ENCODE measurements at regions not wholly inside any gene's neighbourhood (a gene's known extent, or its start where the extent isn't known, plus 50 kb on each side); places are given as distances from the start of the nearest gene placed in this dataset.
"Not testable (repeated sequence)": the region's sequence is repeated elsewhere in the genome, so short reads cannot be mapped to it uniquely, and the experiment has no call there.

DNA sequence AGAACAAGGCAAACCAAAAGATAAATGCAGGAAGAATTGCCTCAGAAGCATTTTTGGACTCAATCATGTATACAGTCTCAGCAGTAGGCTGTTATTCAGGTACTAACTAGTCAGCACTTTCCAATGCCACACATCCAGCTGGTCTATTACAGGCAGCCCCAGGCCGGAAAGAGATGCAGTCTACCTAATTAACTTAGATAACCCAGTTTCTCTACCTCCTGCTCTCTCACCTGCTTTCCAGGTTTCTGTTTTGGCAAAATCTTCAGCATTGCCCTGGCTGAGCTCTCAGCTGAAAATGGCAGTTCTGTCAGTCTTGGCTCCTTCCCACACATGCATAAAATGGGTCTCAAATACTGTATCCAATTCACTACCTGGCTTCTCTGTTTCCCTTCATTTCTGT lies 101.3 kb upstream of the UFL1 start:
- no peak overlapping the region for H3K27ac ChIP-seq

DNA sequence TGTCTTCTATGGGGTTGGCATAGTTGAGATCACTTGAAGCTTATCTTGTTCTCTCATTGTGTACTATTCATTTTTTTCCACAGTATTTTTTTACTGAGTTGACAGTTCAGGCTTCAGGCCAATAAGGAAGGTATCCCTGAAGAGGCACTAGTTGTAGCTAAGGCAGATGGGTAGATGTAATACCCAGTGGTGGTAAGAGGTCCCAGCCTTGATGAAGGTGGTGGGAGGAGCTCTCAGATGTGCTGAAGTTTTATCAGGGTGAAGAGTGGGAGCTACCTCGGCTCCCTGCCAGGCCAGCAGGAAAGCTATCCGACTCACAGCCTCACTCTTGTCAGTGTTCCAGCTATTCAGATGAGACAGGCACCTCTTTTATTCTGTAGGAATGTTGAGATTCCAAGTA lies 87.7 kb upstream of the UFL1 start:
- TF ChIP-seq EP300 (IDR thresholded peaks at IDR 0.05; ENCODE audit: low read depth) (no peak), POLR2AphosphoS5 (IDR thresholded peaks at IDR 0.05) (no peak), POLR2A (IDR thresholded peaks at IDR 0.05) (no peak)
- TF ChIP-seq, protein P1, sequence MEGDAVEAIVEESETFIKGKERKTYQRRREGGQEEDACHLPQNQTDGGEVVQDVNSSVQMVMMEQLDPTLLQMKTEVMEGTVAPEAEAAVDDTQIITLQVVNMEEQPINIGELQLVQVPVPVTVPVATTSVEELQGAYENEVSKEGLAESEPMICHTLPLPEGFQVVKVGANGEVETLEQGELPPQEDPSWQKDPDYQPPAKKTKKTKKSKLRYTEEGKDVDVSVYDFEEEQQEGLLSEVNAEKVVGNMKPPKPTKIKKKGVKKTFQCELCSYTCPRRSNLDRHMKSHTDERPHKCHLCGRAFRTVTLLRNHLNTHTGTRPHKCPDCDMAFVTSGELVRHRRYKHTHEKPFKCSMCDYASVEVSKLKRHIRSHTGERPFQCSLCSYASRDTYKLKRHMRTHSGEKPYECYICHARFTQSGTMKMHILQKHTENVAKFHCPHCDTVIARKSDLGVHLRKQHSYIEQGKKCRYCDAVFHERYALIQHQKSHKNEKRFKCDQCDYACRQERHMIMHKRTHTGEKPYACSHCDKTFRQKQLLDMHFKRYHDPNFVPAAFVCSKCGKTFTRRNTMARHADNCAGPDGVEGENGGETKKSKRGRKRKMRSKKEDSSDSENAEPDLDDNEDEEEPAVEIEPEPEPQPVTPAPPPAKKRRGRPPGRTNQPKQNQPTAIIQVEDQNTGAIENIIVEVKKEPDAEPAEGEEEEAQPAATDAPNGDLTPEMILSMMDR (IDR thresholded peaks at IDR 0.05): no peak
- 60 to 84% methylated on average over 1 to 2 of the region's 2 CpGs for WGBS, 2 donors (ENCODE audit: low coverage in 1 of 2)
- Histone ChIP-seq H3K36me3 (no peaks in the 10 kb centered on the region), H3K4me1 (no peaks in the 10 kb centered on the region), H3K27me3 (no peaks in the 10 kb centered on the region), H3K4me3 (no peak overlapping the region), H3K9me3 (no peaks in the 10 kb centered on the region), H3K27ac (no peak overlapping the region)
- in situ Hi-C loops (cut with MboI; ENCODE audit: low pct_ligation_motif_present in 1 of 4, low pct_unique_long_range_greater_than_20kb in 1 of 4, low sequenced_read_pairs in 3 of 4) (no loop called here), intact Hi-C loops (cut with DNase I; ENCODE audit: low total_unique reads) (no loop called here)
- no peak for DNase-seq

More for the DNA sequence above, 101.3 kb upstream of the UFL1 start:
- no peak for DNase-seq
- TF ChIP-seq, protein P1 (IDR thresholded peaks at IDR 0.05): no peak
- TF ChIP-seq EP300 (IDR thresholded peaks at IDR 0.05; ENCODE audit: low read depth): no peak
- TF ChIP-seq POLR2A (IDR thresholded peaks at IDR 0.05): no peak
- TF ChIP-seq POLR2AphosphoS5 (IDR thresholded peaks at IDR 0.05): no peak
- no peaks in the 10 kb centered on the region for H3K9me3 ChIP-seq
- H3K4me3 ChIP-seq: no peak overlapping the region
- in situ Hi-C loops (cut with MboI; ENCODE audit: low pct_ligation_motif_present in 1 of 4, low pct_unique_long_range_greater_than_20kb in 1 of 4, low sequenced_read_pairs in 3 of 4) (no loop called here), intact Hi-C loops (cut with DNase I; ENCODE audit: low total_unique reads) (no loop called here)
- 79% methylated on average over 1 of the region's 1 CpG; no CpG with 5 or more reads in 1 of the 2 donors for WGBS, 2 donors (ENCODE audit: low coverage in 1 of 2)
- no peaks in the 10 kb centered on the region for H3K36me3 ChIP-seq
- H3K27me3 ChIP-seq: no peaks in the 10 kb centered on the region
- no peaks in the 10 kb centered on the region for H3K4me1 ChIP-seq

- no peaks in the 10 kb centered on the region for H3K27me3 ChIP-seq
- intact Hi-C loops (cut with DNase I; ENCODE audit: low total_unique reads): no loop called here
- no peak for TF ChIP-seq POLR2A (IDR thresholded peaks at IDR 0.05)
- no peak for TF ChIP-seq POLR2AphosphoS5 (IDR thresholded peaks at IDR 0.05)
- TF ChIP-seq EP300 (IDR thresholded peaks at IDR 0.05; ENCODE audit: low read depth): no peak
- TF ChIP-seq, protein P1 (IDR thresholded peaks at IDR 0.05): no peak
- DNase-seq: no peak
- H3K36me3 ChIP-seq: no peaks in the 10 kb centered on the region
- H3K9me3 ChIP-seq: no peaks in the 10 kb centered on the region
- H3K4me1 ChIP-seq: no peaks in the 10 kb centered on the region
- H3K4me3 ChIP-seq: no peak overlapping the region
- WGBS, 2 donors (ENCODE audit: low coverage in 1 of 2): 66% methylated on average over 4 of the region's 4 CpGs; no CpG with 5 or more reads in 1 of the 2 donors
- H3K27ac ChIP-seq: no peak overlapping the region
- in situ Hi-C loops (cut with MboI; ENCODE audit: low pct_ligation_motif_present in 1 of 4, low pct_unique_long_range_greater_than_20kb in 1 of 4, low sequenced_read_pairs in 3 of 4): no loop called here
These were observed 85.2 kb upstream of the UFL1 start for GRCh38 chr6:96436398-96436797.

DNA sequence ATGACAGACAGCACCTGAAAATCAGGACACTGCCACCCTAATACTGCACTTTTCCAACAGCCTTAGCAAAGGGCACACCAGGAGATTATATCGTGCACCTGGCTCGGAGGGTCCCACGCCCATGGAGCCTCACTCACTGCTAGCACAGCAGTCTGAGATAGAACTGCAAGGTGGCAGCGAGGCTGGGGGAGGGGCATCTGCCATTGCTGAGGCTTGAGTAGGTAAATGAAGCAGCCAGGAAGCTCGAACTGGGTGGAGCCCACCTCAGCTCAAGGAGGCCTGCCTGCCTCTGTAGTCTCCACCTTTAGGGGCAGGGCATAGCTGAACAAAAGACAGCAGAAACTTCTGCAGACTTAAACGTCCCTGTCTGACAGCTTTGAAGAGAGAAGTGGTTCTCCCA lies 84.4 kb upstream of the UFL1 start:
- H3K36me3 ChIP-seq; intact Hi-C loops (cut with DNase I; ENCODE audit: low total_unique reads); in situ Hi-C loops (cut with MboI; ENCODE audit: low pct_ligation_motif_present in 1 of 4, low pct_unique_long_range_greater_than_20kb in 1 of 4, low sequenced_read_pairs in 3 of 4); H3K4me3 ChIP-seq; H3K27me3 ChIP-seq; H3K9me3 ChIP-seq; H3K27ac ChIP-seq; DNase-seq; H3K4me1 ChIP-seq: not testable (repeated sequence)
- 60 to 76% methylated on average over 1 to 6 of the region's 6 CpGs for WGBS, 2 donors (ENCODE audit: low coverage in 1 of 2)

- intact Hi-C loops (cut with DNase I; ENCODE audit: low total_unique reads) (no loop called here), in situ Hi-C loops (cut with MboI; ENCODE audit: low pct_ligation_motif_present in 1 of 4, low pct_unique_long_range_greater_than_20kb in 1 of 4, low sequenced_read_pairs in 3 of 4) (no loop called here)
- Histone ChIP-seq H3K27ac (no peak overlapping the region), H3K9me3 (no peaks in the 10 kb centered on the region), H3K27me3 (no peaks in the 10 kb centered on the region), H3K36me3 (no peaks in the 10 kb centered on the region), H3K4me1 (no peaks in the 10 kb centered on the region), H3K4me3 (no peak overlapping the region)
- no peak for TF ChIP-seq POLR2AphosphoS5 (IDR thresholded peaks at IDR 0.05)
- TF ChIP-seq EP300 (IDR thresholded peaks at IDR 0.05; ENCODE audit: low read depth): no peak
- TF ChIP-seq, protein P1 (IDR thresholded peaks at IDR 0.05): no peak
- no peak for TF ChIP-seq POLR2A (IDR thresholded peaks at IDR 0.05)
- WGBS, 2 donors (ENCODE audit: low coverage in 1 of 2): 39 to 44% methylated on average over 5 of the region's 5 CpGs
- peak; percentile 24 for DNase-seq
These were observed 71.4 kb upstream of the UFL1 start for GRCh38 chr6:96450082-96450769.
